SK-N-SH treated with all-trans-retinoic acid at 6 μM for 48 hours (cell line): ENCODE measurements at regions not wholly inside any gene's neighbourhood (a gene's known extent, or its start where the extent isn't known, plus 50 kb on each side); places are given as distances from the start of the nearest gene placed in this dataset.

ENCODE experiments used
- ATAC-seq: fragments of 200-7000 bp; cut with Tn5 transposase; 3 replicates; pipeline ENCODE4 v1.9.1; 2020; ENCODE audit warnings: mild to moderate bottlenecking, moderate library complexity
- ARNTL ChIP-seq: fragments of 450-650 bp; formaldehyde crosslinking; IDR thresholded peaks from 2 replicates; pipeline ENCODE4 v1.5.0; 2020; ENCODE audit warnings: low read depth, mild to moderate bottlenecking, moderate library complexity, borderline replicate concordance
- BACH2 ChIP-seq: fragments of 250-450 bp; sonication (Bioruptor Pico); IDR thresholded peaks from 2 replicates; pipeline ENCODE4 v1.9.0; 2021; ENCODE audit warnings: mild to moderate bottlenecking, borderline replicate concordance
- CSDC2 ChIP-seq: fragments of 250-450 bp; sonication (Bioruptor Pico); IDR thresholded peaks from 2 replicates; pipeline ENCODE4 v1.5.0; 2020; ENCODE audit warnings: mild to moderate bottlenecking, moderate library complexity
- CSRNP3 ChIP-seq: fragments of 250-450 bp; sonication (Bioruptor Pico); IDR thresholded peaks from 2 replicates; pipeline ENCODE4 v1.5.1; 2021; ENCODE audit warnings: mild to moderate bottlenecking, moderate library complexity
- ESRRG ChIP-seq: fragments of 250-450 bp; sonication (Bioruptor Pico); IDR thresholded peaks from 2 replicates; pipeline ENCODE4 v1.6.1; 2021; ENCODE audit warnings: mild to moderate bottlenecking
- GLIS3 ChIP-seq: fragments of 250-450 bp; sonication (Bioruptor Pico); IDR thresholded peaks from 2 replicates; pipeline ENCODE4 v1.5.0; 2020; ENCODE audit warnings: mild to moderate bottlenecking, moderate library complexity
- ISL1 ChIP-seq: fragments of 250-450 bp; sonication (Bioruptor Pico); IDR thresholded peaks from 2 replicates; pipeline ENCODE4 v2.1.2; 2022; ENCODE audit warnings: mild to moderate bottlenecking, moderate library complexity
- OSR1 ChIP-seq: fragments of 250-450 bp; sonication (Bioruptor Pico); IDR thresholded peaks from 2 replicates; pipeline ENCODE4 v1.8.0; 2022; ENCODE audit warnings: moderate library complexity, mild to moderate bottlenecking, inconsistent platforms
- PATZ1 ChIP-seq: fragments of 250-450 bp; sonication (Bioruptor Pico); IDR thresholded peaks from 2 replicates; pipeline ENCODE4 v1.8.0; 2020; ENCODE audit warnings: mild to moderate bottlenecking, moderate library complexity, borderline replicate concordance
- POU6F1 ChIP-seq: fragments of 250-450 bp; sonication (Bioruptor Pico); IDR thresholded peaks from 2 replicates; pipeline ENCODE4 v1.8.0; 2021; ENCODE audit warnings: low read depth, mild to moderate bottlenecking, moderate library complexity, borderline replicate concordance
- SNAI2 ChIP-seq: fragments of 250-450 bp; sonication (Bioruptor Pico); IDR thresholded peaks from 2 replicates; pipeline ENCODE4 v1.5.0; 2020; ENCODE audit warnings: mild to moderate bottlenecking, moderate library complexity
- TCF4 ChIP-seq: fragments of 250-450 bp; sonication (Bioruptor Pico); IDR thresholded peaks from 2 replicates; pipeline ENCODE4 v1.8.0; 2021; ENCODE audit warnings: mild to moderate bottlenecking, moderate library complexity, borderline replicate concordance
- ZC3H10 ChIP-seq: fragments of 250-450 bp; sonication (Bioruptor Pico); IDR thresholded peaks from 2 replicates; pipeline ENCODE4 v1.5.1; 2021; ENCODE audit warnings: mild to moderate bottlenecking, moderate library complexity
- ZFP3 ChIP-seq: fragments of 250-450 bp; sonication (Bioruptor Pico); IDR thresholded peaks from 2 replicates; pipeline ENCODE4 v1.5.0; 2020; ENCODE audit warnings: mild to moderate bottlenecking, moderate library complexity
- ZFP30 ChIP-seq: fragments of 450-650 bp; formaldehyde crosslinking; IDR thresholded peaks from 2 replicates; pipeline ENCODE4 v1.5.0; 2022; ENCODE audit warnings: mild to moderate bottlenecking, moderate library complexity
- ZNF565 ChIP-seq: fragments of 450-650 bp; formaldehyde crosslinking; conservative IDR thresholded peaks from 2 replicates; pipeline ENCODE4 v1.5.0; 2020; ENCODE audit warnings: low read depth, mild to moderate bottlenecking, moderate library complexity
- ZNF70 ChIP-seq: fragments of 450-650 bp; formaldehyde crosslinking; IDR thresholded peaks from 2 replicates; pipeline ENCODE4 v1.5.0; 2020; ENCODE audit warnings: mild to moderate bottlenecking, moderate library complexity
- TF ChIP-seq, protein P1 (sequence below): fragments of 250-450 bp; sonication (Bioruptor Pico); IDR thresholded peaks from 2 replicates; pipeline ENCODE4 v1.5.0; 2020; ENCODE audit warnings: mild to moderate bottlenecking, moderate library complexity
- TF ChIP-seq, protein P2 (sequence below): fragments of 250-450 bp; sonication (Bioruptor Pico); IDR thresholded peaks from 2 replicates; pipeline ENCODE4 v1.5.1; 2020; ENCODE audit warnings: low read depth, mild to moderate bottlenecking, moderate library complexity

DNA sequence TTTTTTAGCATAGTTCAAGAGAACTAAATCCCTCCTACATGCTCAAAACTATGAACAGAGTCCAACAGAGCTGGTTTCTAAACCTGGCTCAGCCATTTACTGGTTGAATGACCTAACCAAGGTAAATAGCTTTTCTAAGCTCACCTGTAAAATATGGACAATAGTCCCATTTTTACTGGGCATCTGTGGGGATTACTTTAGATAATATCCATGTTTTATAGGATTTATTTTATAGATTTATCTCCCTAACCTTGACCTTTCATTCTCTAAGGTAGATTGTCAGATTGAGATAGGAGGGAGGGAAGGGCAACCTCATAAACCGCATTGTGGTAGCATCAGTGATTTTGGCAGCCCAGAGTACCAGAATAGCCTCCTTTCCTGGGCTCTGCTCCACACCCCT is 178.5 kb upstream of the TOX3 start:
- TF ChIP-seq POU6F1 (CRISPR knock-in tag) = no peak
- TF ChIP-seq ZNF565 = no peak
- TF ChIP-seq ESRRG = no peak
- no peak for TF ChIP-seq ZFP3
- TF ChIP-seq, protein P1, sequence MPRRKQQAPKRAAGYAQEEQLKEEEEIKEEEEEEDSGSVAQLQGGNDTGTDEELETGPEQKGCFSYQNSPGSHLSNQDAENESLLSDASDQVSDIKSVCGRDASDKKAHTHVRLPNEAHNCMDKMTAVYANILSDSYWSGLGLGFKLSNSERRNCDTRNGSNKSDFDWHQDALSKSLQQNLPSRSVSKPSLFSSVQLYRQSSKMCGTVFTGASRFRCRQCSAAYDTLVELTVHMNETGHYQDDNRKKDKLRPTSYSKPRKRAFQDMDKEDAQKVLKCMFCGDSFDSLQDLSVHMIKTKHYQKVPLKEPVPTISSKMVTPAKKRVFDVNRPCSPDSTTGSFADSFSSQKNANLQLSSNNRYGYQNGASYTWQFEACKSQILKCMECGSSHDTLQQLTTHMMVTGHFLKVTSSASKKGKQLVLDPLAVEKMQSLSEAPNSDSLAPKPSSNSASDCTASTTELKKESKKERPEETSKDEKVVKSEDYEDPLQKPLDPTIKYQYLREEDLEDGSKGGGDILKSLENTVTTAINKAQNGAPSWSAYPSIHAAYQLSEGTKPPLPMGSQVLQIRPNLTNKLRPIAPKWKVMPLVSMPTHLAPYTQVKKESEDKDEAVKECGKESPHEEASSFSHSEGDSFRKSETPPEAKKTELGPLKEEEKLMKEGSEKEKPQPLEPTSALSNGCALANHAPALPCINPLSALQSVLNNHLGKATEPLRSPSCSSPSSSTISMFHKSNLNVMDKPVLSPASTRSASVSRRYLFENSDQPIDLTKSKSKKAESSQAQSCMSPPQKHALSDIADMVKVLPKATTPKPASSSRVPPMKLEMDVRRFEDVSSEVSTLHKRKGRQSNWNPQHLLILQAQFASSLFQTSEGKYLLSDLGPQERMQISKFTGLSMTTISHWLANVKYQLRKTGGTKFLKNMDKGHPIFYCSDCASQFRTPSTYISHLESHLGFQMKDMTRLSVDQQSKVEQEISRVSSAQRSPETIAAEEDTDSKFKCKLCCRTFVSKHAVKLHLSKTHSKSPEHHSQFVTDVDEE = no peak
- no peak for TF ChIP-seq GLIS3 (CRISPR knock-in tag)
- TF ChIP-seq CSRNP3 (CRISPR knock-in tag) = no peak
- TF ChIP-seq CSDC2 (CRISPR knock-in tag) = no peak
- no peak for TF ChIP-seq ZNF70
- no peak for TF ChIP-seq ISL1
- TF ChIP-seq, protein P2, sequence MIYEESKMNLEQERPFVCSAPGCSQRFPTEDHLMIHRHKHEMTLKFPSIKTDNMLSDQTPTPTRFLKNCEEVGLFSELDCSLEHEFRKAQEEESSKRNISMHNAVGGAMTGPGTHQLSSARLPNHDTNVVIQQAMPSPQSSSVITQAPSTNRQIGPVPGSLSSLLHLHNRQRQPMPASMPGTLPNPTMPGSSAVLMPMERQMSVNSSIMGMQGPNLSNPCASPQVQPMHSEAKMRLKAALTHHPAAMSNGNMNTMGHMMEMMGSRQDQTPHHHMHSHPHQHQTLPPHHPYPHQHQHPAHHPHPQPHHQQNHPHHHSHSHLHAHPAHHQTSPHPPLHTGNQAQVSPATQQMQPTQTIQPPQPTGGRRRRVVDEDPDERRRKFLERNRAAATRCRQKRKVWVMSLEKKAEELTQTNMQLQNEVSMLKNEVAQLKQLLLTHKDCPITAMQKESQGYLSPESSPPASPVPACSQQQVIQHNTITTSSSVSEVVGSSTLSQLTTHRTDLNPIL (CRISPR knock-in tag) = no peak
- TF ChIP-seq SNAI2 (CRISPR knock-in tag) = no peak
- TF ChIP-seq OSR1 (CRISPR knock-in tag) = no peak
- no peak for ATAC-seq

DNA sequence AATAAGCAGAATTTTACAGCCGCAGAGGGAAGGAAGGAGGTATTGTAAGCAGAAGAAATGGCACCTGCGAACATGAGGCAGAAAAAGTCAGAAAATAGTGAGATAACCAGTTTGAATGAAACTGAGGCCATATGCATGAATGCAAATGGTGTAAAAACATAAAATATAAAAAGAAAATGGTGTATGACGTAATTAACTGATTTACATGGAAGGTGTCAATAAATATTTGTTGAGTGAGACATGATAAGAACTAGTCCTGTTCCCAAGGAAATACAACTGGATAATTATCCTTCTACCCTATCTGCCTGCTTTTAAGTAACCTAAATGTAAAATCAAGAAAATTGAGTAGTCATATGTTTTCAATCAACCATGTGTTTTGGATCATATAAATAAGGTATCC is 178.1 kb upstream of the TOX3 start:
- TF ChIP-seq ARNTL (CRISPR knock-in tag) (no peak), GLIS3 (CRISPR knock-in tag) (no peak), ZNF70 (no peak), BACH2 (CRISPR knock-in tag) (no peak)
- ATAC-seq = no peak

GRCh38 chr16:52721331-52721730 is 174.4 kb upstream of the TOX3 start:
- no peak for TF ChIP-seq BACH2 (CRISPR knock-in tag)
- no peak for TF ChIP-seq OSR1 (CRISPR knock-in tag)
- TF ChIP-seq, protein P2 (CRISPR knock-in tag) = no peak
- ATAC-seq = no peak

GRCh38 chr16:52718046-52718445 is 171.1 kb upstream of the TOX3 start:
- no peak for ATAC-seq
- no peak for TF ChIP-seq POU6F1 (CRISPR knock-in tag)

GRCh38 chr16:52713740-52714139 is 166.8 kb upstream of the TOX3 start:
- ATAC-seq = no peak
- TF ChIP-seq CSRNP3 (CRISPR knock-in tag) (no peak), TCF4 (CRISPR knock-in tag) (no peak), SNAI2 (CRISPR knock-in tag) (no peak), ZC3H10 (CRISPR knock-in tag) (no peak), ISL1 (no peak), BACH2 (CRISPR knock-in tag) (no peak), PATZ1 (no peak), ZFP30 (CRISPR knock-in tag) (no peak), CSDC2 (CRISPR knock-in tag) (no peak), OSR1 (CRISPR knock-in tag) (no peak)
- TF ChIP-seq, protein P2 (CRISPR knock-in tag) = no peak
